Heart left ventricle (tissue), 13 donors: ENCODE measurements at regions not wholly inside any gene's neighbourhood (a gene's known extent, or its start where the extent isn't known, plus 50 kb on each side); places are given as distances from the start of the nearest gene placed in this dataset.

ENCODE experiments used
- CTCF ChIP-seq, 12 donors: fragments of 200-600 bp; sonication (generic) in 4 of 12; IDR thresholded peaks; one replicate each; pipeline versions ENCODE4 v1.5.0 to v1.8.0; 2018 to 2022; ENCODE audit warnings: antibody characterized with exemption in 12 of 12, mild to moderate bottlenecking in 5 of 12
- POLR2A ChIP-seq, 2 donors: fragments of 450-650 bp; IDR thresholded peaks; one replicate each; pipeline ENCODE4 v1.6.1; 2017; ENCODE audit warnings: antibody characterized with exemption in 2 of 2, mild to moderate bottlenecking in 2 of 2, moderate library complexity in 2 of 2
- donor health status: ischemic (EF 13 %, LVEDD 7.1; RV severe dilation, severe dysfunction).
- donor health status: DM: no; HTN: yes; CAD: no.
- donor health status: DM: no; HTN: no; CAD: no.
- donor health status: ischemic (EF 25% LVEDD 6.9; RV normal size, moderate dysfunction).
- donor health status: ischemic (EF 25% LVEDD 5.7; RV mildly dilated, moderate dysfunction).
- donor health status: ischemic (EF 35%, LVEDD 5.7; RV mildly dilated, moderate dysfunction).
- donor health status: nonischemic (EF 11% LVEDD 7.7; RV severe dilation, severe dysfunction).
- donor health status: DM: yes; HTN: yes; CAD: no.
- donor health status: PGD.
- donor health status: ischemic (EF 29% LVEDD 5.4; RV normal size, mild dysfunction).
- donor health status: nonischemic (EF 23%, LVEDD 6.1; RV moderate dilation, normal function).

- TF ChIP-seq CTCF (IDR thresholded peaks at IDR 0.05) (no peak), POLR2A (IDR thresholded peaks at IDR 0.05) (no peak)
These were observed 93.4 kb upstream of the CLINT1 start for GRCh38 chr5:157952374-157952685.
